OCI-LY1 (cell line): ENCODE measurements at regions not wholly inside any gene's neighbourhood (a gene's known extent, or its start where the extent isn't known, plus 50 kb on each side); places are given as distances from the start of the nearest gene placed in this dataset.

Experiments used
- CTCF ChIP-seq: fragments of 200-600 bp; sonication (generic), shearing (Covaris generic); IDR thresholded peaks from 2 replicates; pipeline ENCODE4 v1.5.1; 2017; ENCODE audit warnings: mild to moderate bottlenecking, antibody characterized with exemption, low read length, moderate library complexity, mixed read lengths
- EZH2 ChIP-seq: fragments of 200-600 bp; sonication (generic), shearing (Covaris generic); IDR thresholded peaks from 2 replicates; pipeline ENCODE4 v1.8.0; 2017; ENCODE audit warnings: borderline replicate concordance, mixed run types, mild to moderate bottlenecking, antibody characterized with exemption, low read length, moderate library complexity, mixed read lengths

- TF ChIP-seq EZH2 (no peak), CTCF (no peak)
Observed at GRCh38 chr1:228828151-228828550, 92.9 kb downstream of the RHOU start.
